HG03097 (cell line): ENCODE measurements at regions not wholly inside any gene's neighbourhood (a gene's known extent, or its start where the extent isn't known, plus 50 kb on each side); places are given as distances from the start of the nearest gene placed in this dataset.

Experiments
- ATAC-seq: cut with Tn5 transposase; IDR thresholded peaks from one replicate; pipeline ENCODE4 v1.9.1; 2021; ENCODE audit not compliant: unreplicated experiment, low FRiP score

DNA sequence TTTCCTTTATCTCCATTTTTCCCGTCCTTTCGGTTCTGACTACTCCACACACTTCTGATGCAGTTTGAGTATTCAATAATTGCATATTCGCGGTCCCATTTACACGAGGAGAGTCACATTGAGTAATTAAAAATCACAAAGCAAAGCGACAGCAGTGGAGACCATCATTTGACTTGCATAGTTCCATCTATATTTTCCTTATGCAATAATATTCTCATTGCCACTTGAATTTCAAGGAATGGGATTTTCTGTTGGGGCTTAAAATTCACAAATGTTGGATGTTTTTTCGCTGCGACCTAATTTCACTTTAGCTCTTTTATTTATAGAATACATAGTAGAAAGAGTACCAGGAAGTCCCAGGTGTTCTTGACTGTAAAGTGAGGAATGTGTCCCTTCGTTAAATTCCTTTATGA lies 186.8 kb downstream of the ZEB2 start:
- ATAC-seq: no peak

DNA sequence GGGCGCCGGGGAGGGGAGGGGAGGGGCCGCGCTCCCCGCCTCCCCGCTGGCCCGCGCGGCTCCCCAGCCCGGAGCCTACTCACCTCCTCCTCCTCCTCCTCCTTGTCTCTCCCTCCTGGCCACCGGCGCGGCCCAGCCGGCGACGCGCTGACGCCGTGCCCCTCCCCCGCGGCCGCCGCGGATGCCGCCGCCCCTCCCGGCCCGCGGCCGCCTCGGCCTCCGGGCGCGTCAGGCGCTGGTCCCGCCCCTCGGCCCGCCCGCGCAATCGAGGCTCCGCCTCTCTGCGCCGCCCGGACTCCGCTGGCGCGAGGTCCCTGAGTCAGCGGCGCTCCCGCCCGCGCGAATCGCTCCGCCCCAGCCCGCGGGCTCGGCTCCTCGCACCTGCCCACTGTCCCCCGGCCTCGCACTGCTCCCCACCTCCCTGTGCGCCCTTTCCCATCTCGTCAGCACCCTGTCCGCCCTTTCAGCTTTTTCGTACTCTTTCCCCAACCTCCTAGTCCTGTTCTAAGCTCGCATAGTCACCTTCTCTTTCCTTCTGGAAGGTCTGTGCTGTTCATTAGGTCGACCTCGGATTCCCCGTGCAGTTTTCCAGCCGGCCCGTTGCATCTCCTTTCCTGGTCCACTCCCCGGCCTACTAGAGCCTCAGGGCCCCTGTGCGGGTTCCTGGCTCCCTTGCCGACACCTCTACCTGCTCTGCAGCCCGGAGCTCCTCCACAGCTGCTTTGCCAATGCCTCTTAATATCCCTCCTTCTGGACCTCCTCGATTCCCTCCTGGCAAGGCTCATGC lies 187.4 kb downstream of the ZEB2 start:
- peak; percentile 94 for ATAC-seq

DNA sequence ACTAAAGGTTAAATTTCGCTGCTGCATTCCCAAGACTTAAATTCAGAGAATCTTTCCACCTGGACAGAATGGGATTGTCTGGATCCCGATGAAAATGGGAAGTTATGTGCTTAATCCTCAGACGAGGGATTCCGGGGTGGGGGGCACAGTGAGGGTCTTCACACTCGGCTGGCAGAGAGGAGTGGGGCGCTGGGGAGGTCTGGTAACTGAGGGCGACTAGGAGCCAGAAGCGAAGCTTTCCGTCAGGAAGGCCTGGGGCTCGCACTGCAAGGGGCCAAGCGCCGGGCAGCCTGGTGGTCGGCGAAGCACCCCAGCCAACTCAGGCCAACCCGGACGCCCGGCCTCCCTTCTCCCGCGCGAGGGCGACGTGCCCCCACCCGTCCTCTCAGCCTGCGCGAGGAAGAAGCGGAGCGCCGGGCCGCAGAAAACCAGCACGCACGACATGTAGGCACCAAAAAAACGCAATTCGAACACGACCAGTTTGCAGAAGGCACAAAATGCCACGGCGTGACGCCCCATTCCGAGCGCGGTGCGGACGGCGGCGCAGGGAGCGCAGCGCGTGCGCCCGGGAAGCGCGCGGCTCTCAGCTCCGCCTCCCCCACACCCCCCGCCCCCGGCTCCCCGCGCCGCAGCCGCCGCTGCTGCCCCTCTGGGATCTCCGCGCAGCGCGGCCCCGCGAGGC lies 188.1 kb downstream of the ZEB2 start:
- ATAC-seq: peak; percentile 72

- no peak for ATAC-seq
Measured at GRCh38 chr2:144330951-144331673, 188.8 kb downstream of the ZEB2 start.

DNA sequence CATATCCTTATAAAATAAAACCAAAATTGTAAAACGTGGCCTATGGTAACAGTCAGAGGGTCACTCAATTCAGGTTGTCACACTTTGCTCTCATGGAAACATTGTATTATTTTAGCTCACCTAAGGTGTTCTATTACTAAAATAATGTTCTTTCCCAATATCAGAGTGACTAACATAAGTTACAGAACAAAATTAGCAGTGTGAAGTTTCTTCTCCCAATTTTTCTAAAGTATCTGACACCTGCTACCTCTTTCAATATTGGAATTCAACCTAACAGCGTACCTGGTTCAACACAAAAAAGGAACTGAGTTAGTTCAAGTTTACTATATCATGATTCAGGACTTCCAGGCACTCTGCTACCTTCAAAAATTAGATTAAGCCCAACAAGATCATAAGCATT lies 190.4 kb downstream of the ZEB2 start:
- ATAC-seq: no peak

DNA sequence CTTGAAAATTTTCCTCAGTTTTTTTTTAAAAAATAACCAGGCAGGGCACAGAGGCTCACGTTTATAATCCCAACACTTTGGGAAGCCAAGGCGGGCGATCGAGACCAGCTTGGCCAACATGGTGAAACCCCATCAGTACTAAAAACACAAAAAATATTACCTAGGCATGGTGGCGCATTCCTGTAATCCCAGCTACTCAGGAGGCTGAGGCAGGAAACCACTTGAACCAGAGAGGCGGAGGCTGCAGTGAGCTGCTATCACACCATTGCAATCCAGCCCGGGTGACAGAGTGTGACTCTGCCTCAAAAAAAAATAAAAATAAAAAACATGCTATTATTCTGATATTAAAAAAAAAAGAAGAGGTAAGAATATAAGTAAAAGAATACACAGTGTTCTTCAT lies 191.0 kb downstream of the ZEB2 start:
- ATAC-seq: no peak

DNA sequence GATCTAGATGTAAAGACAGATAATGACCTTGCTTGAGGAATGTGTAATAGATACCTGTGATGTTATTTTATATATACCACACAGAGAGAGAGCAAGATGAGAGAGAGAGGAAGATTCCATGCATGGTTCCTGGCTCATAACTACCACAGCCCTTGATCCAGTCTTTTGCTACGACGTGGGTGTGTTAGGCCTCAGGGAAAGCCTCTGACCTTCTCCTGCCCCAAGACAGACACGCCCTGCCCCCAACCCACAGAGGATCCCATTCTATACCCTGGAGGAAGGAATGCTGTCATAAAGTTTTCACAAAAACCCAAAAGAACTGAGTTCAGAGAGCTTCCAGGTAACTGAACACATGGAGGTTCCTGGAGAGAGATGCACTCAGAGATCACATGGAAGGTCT lies 193.1 kb downstream of the ZEB2 start:
- ATAC-seq: no peak

- ATAC-seq: peak; percentile 65
Measured at GRCh38 chr2:144325086-144325485, 194.8 kb downstream of the ZEB2 start.

DNA sequence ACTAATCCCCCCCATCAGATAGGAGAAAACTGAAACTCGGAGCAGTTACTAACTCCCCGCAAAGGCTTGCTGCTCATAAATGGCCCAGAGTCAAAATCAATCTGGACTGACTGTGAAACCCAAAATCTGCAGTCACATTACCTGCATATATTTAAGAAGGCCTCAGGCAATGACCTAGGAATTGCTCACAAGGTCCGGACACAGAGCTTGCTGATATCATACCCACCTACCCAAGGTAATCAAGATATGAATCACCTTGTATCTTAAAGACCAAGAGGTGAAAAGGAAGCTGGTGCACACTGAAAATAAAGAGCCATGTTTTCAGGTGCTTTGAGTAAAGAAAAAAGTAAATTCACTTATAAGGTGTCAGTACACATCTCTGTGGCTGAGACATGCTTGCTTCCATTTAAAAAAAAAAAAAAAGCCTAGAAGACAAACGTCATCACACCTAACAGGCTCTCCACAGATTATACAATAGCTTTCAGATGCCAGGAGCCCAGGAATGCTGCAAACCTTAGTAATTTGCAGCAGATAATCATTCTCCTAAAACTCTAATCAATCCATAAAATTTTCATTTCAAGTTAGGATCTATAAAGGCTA lies 195.4 kb downstream of the ZEB2 start:
- ATAC-seq: no peak

DNA sequence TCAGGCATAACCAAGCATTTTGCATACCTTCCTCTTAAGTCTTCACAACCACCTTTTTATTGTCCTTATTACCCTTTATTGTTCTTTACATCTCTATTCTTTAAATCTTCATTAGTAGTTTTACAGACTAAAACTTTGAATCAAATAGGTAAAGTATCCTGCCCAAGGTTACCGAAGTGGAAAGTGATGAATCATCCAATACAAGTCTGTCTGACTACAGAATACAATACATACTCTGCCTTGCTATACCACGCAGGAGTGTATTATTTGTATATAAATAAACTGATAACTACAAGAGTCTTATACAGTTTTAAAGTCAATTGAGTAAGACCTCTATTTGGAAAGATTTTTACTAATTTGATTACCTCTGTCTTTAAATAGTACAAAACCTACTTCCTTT lies 196.0 kb downstream of the ZEB2 start:
- ATAC-seq: peak; percentile 42

DNA sequence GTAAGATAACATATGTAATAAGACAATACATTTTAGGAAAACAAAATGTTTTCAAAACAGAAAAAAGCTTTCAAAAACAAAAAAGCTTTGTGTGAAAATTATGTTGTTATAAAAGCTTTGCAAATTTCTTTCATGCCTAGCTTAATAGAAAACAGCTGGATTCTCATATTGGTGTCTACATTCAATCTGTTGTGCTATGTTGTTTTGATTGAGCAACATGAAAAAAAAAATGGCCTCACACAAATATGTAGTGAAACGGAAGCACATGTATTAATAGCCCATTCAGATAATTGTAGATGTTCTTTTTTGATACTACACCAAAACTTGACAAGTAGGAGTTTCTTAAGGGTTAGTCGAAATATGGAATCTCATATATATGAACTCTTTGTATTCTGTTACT lies 197.5 kb downstream of the ZEB2 start:
- no peak for ATAC-seq

- ATAC-seq: no peak
Measured at GRCh38 chr2:144320491-144320890, 199.4 kb downstream of the ZEB2 start.

GRCh38 chr2:144317071-144317738 lies 202.7 kb downstream of the ZEB2 start:
- no peak for ATAC-seq

GRCh38 chr2:144310889-144311608 lies 208.9 kb downstream of the ZEB2 start:
- no peak for ATAC-seq

- ATAC-seq: no peak
Measured at GRCh38 chr2:144310484-144310883, 209.4 kb downstream of the ZEB2 start.

DNA sequence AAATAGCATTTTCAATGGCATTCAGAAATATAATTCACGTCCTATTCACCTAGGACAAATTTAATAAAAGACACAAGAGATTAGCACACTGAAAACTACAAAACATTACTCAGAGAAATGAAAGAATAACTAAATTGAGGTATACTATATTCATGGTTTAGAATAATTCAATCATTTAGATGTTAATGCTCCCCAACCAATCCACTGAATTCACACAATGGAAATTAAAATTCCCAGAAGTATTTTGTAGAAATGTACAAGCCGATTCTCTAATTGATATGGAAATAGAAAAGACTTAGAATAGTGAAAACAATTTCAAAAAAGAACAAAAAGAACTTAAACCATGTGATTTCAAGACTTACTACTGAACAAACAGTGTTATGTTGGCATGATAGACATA lies 212.2 kb downstream of the ZEB2 start:
- ATAC-seq: no peak

- no peak for ATAC-seq
Measured at GRCh38 chr2:144304202-144304601, 215.7 kb downstream of the ZEB2 start.

DNA sequence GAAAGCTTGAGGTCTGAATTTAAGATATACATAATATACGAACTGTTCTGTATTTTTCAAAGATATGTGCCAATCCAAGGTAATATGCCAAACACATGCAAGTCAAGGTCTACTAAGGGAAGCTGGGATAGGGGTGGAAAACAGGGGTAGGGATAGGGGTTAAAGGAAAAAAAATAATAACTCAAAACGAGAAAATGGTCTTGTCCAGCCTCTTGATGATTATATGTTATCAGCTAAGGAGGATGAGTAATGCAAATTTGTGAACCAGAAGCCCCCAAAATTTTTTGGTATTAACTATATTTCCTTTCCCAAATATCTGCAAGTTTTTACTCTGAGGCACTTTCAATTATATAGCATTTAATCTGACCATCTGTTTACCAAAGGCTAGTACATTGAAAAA lies 219.3 kb downstream of the ZEB2 start:
- no peak for ATAC-seq

DNA sequence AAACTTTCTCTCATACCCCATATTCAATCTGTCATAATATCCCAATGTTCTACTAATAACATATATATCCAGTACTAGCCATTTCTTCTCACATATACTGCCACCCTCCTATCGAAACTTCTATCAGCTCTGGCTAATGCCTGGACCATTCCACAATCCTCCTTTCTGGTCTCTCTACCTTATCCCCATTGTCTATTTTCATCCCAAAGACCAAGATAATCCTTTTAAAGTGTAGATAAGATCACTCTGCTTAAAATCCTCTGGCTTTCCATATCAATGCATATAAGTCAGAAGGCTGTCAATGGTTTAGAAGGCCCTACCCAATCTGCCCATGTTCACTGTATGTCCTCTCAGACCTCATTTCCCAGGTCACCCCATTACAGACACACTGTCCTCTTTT lies 229.6 kb downstream of the ZEB2 start:
- no peak for ATAC-seq

GRCh38 chr2:144288438-144288837 lies 231.5 kb downstream of the ZEB2 start:
- no peak for ATAC-seq
